Eye (tissue), 1 donor: ENCODE measurements at regions not wholly inside any gene's neighbourhood (a gene's known extent, or its start where the extent isn't known, plus 50 kb on each side); places are given as distances from the start of the nearest gene placed in this dataset.

ENCODE experiments used
- DNase-seq: peaks from one replicate; pipeline ENCODE4 v3.0.0-alpha.2; 2015

DNA sequence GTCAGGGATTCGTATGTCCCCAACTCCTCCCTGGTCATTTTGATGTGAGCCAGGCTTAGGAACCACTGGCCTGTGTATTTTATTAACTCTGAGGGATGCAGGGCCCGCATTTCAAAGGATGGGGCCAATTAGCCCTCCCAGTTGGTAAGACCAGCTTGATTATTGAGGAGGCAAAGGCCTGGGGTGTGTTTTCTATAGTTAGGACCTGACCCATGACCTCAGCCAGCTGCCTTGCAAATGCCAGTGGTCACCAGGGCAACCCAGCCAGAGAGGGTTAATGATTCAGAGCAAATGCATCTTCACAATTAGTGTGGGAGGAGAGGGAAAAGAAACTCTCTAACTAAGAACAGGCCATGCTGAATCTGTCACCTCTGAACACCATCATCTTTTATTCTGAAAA is 835.4 kb downstream of the MAFB start:
- peak; percentile 87 for DNase-seq

GRCh38 chr20:39853050-39853449 is 836.0 kb downstream of the MAFB start:
- DNase-seq: peak; percentile 22

- DNase-seq: no peak
These were observed 837.6 kb downstream of the MAFB start for GRCh38 chr20:39851459-39851858.

DNA sequence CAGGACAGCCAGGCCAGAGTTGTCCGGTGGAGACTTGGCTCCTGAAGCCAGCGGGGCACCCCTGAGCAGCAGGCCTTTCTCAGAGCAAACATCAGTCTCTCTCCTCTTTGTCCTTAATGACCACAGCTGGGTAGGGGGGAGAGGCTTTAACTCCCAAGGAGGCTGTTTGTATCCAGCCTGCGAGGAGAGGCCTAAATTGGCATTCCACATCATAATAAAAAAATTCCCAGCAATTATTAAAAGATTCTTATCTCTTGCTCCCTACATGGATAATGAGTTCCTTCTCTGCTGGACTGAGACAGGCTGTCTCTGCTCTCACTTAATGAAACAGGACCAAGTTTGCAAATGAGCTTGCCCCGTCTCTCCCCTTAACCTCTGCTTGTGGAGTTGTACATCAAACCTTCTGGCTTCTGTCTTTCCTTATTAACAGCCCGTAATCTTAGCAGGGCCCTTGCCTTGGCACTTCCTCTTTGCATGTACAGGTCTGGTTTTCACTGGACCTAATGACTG is 838.2 kb downstream of the MAFB start:
- peak; percentile 65 for DNase-seq

DNA sequence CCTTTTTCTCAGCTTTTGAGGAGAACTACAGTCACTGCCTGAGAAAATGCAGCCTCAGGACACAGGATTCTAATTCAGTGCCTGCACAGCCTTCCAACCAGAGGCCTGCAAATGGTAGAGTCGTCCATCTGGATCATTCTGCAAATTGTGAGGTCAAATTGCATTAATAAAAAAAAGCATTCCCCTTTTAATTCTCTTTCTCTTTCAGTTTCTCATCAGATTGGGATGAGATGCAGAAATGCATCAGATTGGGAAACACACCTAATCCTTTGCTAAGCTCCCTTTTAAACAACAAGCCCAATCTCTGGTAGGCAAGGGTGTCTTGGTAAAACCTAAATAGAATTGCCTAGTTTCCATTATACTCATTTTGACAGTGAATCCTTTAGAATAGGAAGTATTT is 838.8 kb downstream of the MAFB start:
- DNase-seq: no peak

DNA sequence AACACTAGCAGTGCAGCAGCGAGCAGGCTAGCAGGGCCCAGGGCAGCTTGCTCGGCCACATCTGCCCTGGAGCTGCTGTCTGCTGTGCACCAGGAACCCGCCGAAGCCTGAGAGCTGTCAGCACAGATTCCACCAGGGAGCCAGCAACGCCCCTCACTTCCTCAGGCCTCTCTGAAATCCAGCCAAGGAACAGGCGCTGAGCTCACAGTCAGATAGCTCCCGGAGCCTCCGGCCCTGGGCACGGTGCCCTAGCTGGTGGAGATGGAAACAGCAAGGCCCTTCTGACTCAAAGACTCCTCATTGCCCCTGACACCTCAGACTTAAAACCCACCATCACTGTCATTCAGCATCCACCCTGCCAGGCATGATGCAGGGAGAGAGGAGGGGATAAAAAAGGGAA is 839.4 kb downstream of the MAFB start:
- peak; percentile 83 for DNase-seq

DNA sequence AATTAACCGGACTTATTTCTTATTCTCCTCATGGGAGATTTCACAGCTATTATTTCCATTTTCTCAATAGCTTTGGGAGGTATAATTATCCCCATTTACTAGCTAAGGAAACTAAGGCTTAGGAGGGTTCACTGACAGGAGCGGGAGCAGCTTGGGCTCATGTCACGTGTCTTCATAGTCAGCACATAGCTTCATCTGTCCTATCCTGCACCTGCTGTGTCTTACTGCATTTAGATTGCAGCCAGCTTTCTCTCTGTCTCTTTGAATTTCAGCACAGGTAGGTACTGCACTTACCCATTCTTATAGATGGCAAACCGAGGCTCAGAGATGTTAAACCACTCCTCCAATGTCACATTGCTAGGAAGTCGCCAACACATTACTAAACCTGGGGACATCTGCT is 839.9 kb downstream of the MAFB start:
- DNase-seq: no peak

GRCh38 chr20:39839399-39840119 is 849.5 kb downstream of the MAFB start:
- no peak for DNase-seq

DNA sequence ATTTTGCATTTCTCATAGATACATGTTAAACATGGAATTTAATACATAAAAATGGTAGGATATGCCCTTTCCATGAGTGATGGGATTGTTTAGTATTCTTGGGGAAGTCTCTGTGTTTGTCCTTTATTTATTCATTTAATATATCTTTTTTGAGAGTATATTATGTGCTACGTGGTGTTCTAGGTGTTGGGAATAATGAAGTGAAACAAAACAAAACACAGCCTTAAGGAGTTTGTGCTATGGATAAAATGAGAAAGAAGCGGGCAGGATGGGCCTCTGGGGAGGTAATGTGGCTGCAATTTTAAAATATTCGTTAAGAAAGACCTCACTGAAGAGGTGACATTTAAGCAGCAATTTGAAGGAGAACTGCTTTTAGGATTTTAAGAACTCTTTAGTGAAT is 851.5 kb downstream of the MAFB start:
- DNase-seq: no peak

DNA sequence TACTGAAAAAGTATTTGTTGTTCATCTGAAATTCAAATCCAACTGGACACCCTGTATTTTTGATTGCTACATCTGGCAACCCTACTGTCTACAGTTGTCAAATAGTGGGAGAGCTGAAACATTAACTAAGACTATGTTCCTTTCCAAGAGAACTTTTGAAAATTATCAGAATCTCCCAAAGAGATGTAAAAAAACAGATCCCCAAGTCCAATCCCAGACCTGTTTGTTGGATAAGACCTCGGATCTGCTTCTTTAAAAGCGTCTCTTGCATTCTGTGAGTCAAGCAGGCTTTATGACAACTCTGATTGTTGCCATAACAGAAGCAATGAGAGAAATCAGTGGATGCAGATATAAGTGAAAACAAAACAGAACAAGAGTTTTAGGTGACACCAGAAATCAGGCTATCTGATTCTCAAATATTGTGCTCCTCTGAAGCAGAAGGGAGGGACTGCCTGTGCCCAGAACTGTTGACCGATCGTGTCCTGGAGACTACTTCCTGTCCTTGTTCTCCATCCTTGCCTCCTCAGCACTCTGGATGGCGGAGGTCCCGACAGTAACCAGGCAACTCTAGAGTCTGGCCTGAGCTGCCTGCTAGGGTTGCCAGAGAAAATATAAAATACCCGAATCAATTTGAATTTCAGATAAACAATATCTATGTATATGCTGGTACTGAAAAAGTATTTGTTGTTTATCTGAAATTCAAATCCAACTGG is 853.8 kb downstream of the MAFB start:
- DNase-seq: no peak

DNA sequence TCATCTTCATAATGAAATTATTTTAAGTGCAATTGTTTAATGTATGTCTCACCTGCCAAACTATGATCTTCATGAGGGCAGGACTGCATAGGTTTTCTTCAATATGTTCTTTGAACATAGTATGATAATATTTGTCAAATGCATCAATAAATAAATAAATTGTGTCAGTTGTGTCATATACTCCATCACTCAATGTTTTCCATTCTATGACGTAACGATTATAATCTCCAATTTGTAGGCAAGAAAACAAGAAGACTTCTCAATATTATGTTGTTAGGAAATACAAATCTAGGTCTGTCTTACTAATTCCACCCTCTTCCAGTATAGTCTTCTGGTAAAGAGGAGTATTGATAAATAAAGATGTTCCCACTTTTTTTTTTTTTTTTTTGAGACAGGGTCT is 858.1 kb downstream of the MAFB start:
- DNase-seq: no peak

DNA sequence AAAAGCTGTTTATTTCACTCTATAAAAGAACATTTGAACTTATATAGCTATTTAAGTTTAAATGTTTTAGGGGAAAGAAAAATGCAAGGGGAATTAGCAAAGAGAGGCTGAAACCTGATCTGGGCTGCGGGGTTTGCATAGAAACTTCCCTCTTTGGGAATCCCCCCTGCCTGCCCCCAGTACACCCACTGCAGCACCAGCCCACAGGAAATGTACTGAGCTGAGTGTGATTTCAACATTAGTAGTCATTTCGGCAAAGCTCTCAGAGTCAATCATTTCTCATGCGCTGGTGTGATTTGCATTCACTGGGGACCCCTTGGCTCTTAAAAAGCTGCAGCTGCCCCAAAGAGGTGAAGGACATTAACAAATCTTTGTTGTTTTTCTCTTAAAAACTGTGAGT is 859.4 kb downstream of the MAFB start:
- DNase-seq: peak; percentile 6

- peak; percentile 52 for DNase-seq
These were observed 859.8 kb downstream of the MAFB start for GRCh38 chr20:39829256-39829655.

DNA sequence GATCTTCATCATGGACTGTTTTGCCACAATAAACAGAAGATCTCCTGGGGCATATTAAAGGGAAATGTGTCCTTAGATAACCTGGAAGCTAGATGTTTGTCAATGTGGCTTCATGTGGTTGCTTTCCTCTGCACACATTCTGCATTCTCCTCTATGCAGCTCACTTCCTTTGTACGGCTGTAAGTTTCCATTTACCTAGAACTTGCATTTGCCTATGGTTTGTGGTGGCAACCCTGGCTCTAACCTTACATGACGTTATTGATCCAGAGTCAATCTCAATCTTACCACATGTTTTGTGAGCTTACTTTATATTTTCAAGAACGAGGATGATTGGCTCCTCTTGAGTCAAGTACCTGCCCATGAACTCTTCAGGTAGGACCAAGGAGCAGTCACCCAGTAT is 863.1 kb downstream of the MAFB start:
- DNase-seq: no peak

DNA sequence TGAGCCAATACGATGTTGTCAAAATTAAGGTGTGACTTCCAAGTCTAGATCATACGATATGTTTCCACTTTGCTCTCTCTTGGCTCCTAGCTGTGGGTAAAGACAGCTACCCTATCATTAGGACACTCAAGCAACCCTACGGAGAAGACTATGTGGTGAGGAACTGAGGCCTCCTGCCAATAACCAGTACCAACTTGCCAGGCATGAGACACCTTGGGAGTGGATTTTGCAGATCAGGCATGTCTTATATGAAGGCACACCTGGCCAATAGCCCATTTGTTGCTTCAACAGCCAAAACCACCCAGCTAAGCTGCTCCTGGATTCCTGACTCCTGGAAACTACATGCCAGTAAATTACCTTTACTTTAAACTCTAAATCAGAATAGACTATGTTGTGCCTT is 863.4 kb downstream of the DHX35 start:
- DNase-seq: no peak

DNA sequence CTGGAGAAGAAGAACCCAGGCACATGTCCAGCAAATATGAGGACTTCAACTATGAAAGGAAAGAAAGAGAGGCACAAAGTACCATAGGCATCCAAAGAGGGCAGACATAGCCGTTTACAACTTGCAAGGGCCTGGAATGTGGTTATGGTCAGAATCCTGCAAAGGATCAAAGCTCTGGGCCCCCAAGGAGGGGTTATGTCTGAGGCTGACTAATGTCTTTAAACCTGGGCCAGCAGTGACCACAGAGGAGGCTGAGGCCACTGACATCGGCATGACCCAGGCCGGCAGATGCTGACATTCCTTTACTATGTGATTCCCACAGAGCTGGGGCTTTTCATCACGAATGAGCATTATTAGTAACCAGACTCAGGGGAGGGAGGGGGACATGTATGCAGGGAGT is 861.1 kb downstream of the DHX35 start:
- DNase-seq: peak; percentile 16

DNA sequence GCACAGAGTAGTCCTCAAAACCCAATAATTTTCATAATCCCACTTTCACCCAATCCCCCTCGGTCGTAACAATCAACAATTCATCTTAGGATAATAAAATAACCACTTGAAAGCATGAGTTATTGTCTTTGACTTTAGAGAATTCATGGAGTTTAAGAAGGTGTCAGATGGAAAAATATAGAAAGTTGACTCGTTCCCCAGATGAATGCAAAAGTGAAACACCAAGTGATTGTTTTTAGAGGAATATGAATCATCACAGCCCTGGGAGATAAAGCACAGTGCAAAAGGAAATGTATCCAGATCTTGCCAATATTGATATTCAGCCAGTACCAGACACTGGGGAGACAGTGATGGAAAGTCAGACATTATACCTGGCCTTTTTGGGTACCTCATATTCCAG is 860.5 kb downstream of the DHX35 start:
- DNase-seq: no peak

DNA sequence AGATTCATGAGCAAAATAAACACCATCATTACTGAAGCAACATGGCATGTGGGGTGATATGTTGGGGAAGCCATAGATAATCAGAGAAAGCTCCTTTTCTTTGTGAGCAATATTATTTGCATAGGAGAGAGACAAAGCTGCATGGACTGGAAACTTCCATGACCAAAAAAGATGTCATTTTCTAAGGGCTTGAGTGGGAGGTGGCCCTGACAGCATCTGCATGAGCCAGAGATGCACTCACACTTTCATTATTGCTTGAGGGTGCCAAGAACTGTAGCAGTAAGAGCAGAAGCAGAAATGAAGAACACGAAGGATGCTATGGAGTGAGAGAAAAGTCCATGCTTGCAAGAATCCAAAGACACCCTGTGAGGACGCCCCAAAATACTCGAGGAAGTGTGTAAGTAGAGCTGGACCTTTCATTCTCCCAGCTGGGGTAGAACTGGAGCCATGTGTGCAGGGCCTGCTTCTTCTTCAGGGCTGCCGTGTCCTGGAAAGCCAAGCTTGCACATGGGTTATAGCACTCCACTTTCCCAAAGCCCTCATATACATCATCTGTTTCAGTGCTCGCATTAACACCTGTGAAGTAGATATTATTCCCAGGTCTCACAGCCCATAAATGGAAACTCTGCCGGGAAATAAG is 851.2 kb downstream of the DHX35 start:
- no peak for DNase-seq

GRCh38 chr20:39812116-39812515 is 850.0 kb downstream of the DHX35 start:
- no peak for DNase-seq

GRCh38 chr20:39810309-39810708 is 848.2 kb downstream of the DHX35 start:
- DNase-seq: no peak

DNA sequence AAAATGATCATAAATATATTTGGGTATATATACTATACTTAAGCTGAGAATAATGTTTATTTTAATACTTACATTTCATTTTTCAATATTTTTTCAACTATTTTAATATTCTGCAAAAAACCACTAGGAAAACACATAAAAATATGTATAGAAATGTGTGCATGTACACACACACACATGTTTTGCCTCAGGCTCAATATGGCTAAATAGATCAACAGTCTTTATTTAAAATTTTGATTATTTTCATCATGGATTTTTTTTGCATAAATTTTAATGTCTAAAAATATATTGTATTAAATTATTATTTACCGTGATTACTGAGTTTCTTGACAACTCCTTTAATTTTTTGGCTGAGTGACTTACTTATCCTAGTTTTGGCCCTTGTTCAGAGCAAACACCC is 846.5 kb downstream of the DHX35 start:
- DNase-seq: no peak

GRCh38 chr20:39800548-39800947 is 838.4 kb downstream of the DHX35 start:
- DNase-seq: no peak

DNA sequence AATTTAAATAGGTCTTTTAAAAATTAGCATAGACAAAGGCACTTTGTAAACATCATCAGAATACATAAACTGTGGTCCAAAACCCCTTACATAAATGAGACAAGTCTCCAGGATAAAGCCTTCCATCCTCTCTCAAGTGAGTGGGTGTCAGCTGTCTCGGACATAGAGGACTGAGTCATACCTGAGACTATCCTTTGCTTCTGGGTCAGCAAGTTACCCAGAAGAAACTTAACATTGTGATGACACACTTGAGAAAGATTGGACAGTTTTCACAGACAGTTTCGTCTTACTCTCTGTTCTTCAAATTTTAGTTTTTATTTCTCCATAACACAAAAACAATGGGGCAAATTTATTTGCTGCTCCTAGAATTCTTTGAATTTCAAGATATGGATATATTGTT is 838.0 kb downstream of the DHX35 start:
- DNase-seq: no peak

- no peak for DNase-seq
These were observed 837.3 kb downstream of the DHX35 start for GRCh38 chr20:39799366-39799965.
